ENCODE measurements at regions not wholly inside any gene's neighbourhood (a gene's known extent, or its start where the extent isn't known, plus 50 kb on each side); places are given as distances from the start of the nearest gene placed in this dataset.

DNA sequence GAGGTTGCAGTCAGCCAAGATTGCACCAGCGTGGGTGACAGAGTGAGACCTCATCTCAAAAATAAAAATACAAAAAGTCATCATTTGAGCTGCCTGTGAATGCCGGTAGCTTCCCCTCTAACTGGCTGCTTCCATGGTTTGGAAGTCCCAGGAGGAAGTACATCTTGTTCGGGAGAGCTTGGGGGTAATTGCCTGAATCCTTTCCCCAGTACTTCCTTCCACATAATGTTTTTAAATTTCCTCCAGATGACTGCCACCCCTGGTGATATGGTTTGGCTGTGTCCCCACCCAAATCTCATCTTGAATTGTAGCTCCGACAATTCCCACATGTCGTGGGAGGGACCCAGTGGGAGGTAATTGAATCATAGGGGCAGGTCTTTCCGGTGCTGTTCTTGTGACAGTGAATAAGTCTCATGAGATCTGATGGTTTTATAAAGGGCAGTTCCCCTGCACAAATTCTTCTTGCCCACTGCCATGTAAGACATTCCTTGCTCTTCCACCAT, 87.2 kb downstream of the SPRING1 start:
- no peak for DNase-seq

DNA sequence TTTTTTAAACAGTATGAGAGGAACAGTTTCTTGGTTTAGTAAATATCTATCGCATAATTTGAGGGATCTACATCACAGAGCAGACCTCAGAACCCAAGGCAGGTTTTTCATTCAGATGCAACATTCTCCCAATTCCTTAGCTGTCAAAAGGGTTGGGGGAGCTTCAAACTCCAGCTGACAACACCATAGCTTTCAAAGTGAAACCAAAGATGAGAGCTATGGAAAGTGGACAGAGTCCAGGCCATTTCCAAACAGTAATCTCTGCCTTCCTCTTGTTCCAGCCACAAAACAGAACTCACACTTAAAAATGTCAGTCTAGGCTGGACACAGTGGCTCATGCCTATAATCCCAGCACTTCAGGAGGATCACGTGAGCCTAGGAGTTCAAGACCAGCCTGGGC, 87.8 kb downstream of the SPRING1 start:
- no peak for DNase-seq

DNA sequence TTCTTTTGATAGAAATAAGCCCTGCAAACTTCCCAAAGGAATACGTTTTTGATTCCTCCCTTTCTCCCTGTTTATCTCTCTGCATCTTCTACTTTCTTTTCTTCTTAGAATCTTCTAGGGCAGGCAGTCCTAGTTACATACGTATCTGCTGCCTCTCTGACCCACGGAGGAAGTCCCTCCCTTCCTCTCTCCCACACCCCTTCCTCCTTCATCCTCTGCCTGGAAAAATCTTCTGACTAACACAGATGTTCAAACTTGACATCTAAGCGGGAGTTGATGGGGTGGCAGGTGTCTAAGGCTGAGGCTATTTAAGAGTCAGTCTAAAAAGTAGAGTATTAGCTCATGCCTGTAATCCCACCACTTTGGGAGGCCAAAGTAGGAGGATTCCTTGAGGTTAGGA, 88.6 kb downstream of the MAP1LC3B2 start:
- DNase-seq: no peak

DNA sequence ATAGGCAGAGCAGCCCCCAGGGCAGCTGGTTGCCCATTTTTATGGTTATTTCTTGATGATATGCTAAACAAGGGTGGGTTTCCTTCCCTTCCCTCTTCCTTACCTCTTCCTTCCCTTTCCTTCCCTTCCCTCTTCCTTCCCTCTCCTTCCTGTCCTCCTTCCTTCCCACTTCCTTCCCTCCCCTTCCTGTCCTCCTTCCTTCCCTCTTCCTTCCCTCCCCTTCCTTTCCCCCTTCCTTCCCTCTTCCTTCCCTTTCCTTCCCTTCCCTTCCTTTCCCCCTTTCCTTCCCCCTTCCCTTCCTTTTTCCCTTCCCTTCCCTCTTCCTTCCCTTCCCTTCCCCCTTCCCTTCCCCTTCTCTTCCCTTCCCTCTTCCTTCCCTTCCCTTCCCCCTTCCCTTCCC, 87.7 kb downstream of the MAP1LC3B2 start:
- DNase-seq: no peak

DNA sequence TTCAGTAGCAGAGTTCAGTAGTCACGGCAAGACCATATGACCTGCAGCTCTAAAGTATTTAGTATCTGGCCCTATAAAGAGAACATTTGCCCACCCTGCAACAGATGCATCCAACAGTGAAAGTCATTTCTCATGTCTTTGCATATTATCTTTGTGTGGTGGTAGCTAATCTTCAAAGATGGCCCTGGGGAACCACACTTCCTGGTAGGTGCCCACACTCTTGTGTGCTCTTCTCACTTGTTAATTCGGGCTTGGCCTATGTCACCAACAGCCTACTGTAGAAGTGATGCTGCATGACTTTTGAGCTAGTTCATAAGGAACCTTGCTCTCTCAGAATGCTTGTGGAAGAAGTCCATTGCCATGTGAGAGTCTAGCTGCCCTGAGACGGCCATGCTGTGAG, 85.6 kb downstream of the MAP1LC3B2 start:
- no peak for DNase-seq

DNA sequence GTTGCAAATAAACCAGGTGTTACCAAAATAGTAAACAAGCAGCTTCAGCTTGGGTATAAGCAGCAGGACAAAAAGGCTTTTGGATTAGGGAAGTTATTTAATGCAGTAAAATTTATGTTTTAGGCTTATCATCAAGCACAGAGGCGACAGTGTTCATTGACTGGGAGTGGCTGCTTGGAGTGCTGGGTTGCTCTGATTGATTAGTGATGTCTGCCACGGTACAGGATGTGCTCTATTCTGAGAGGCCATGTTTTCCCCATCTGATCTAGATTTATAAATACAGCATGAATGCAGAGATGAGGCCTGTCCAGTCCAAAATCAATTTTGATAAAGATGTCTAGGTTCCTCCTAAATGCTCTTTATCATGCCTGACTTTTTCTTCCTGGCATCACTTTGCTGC, 83.5 kb downstream of the MAP1LC3B2 start:
- no peak for DNase-seq

DNA sequence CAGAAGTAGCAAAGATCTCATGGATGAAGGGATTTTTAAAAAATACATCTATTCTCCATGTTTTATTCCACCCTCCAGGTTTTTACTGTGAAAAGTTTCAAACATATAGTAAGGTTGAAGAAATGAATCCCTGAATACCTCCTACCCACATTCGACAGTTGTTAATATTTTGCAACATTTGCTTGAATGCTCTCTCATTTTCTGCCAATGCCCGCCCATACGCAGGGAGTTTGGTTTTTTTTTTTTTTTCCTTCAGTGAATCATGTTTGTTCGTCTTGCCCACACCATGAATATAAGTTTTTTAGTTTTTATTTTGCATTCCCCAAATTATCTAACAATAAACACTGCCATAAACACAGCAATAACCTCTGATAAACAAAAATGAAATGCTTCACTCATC, 82.9 kb downstream of the MAP1LC3B2 start:
- DNase-seq: no peak

DNA sequence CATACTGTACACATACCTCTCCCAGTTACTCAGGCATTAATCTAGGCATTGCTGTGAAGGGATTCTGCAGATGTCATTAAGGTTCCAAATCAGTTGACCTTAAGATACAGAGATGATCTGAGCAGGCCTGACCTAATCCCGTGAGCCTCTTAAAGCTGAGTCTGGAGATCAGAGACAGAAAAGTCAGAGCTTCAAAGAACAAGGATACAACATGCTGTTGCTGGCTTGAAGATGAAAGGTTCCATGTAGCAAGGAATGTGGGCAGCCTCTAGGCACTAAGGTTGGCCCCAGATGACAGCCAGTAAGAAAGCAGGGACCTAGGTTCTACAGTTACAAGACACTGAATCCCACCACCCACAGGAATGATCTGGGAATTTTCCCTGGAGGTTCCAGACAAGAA, 81.1 kb downstream of the MAP1LC3B2 start:
- DNase-seq: no peak

DNA sequence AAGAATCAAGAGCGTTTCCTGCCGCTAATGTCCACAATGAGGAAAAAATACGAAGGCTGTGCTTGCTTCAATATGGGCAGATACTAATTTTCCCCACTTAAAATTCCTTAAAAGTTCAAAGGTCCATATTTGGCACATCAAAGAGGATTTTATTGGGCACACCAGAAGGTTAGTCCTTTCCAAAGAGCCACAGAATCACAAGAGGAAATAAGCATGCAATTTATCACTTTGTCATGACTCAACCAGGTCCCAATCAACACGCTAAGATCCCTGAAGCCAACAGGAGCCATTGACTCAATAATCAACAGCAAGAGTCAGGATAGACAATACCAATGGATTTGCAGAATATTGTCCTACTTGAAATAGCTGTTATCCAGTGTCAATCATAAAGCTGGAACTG, 80.6 kb downstream of the MAP1LC3B2 start:
- DNase-seq: no peak

DNA sequence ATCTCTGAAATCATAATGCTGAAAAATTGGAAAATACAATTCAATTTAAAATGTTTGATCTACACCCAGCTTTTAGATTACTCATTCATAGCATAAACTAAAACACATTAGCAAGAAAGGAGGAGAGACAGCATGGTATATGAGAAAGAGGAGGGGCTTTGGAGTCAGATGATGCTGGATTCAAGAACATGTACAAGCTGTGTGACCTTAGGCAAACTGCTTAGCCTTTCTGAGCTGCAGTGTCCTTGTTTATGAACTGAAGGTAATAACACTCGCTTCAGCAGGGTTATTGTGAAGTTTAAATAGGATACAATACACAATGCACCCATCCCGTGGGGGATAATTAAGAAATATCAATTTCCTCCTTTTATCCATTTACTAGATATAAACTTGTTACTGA, 79.2 kb downstream of the MAP1LC3B2 start:
- DNase-seq: no peak

DNA sequence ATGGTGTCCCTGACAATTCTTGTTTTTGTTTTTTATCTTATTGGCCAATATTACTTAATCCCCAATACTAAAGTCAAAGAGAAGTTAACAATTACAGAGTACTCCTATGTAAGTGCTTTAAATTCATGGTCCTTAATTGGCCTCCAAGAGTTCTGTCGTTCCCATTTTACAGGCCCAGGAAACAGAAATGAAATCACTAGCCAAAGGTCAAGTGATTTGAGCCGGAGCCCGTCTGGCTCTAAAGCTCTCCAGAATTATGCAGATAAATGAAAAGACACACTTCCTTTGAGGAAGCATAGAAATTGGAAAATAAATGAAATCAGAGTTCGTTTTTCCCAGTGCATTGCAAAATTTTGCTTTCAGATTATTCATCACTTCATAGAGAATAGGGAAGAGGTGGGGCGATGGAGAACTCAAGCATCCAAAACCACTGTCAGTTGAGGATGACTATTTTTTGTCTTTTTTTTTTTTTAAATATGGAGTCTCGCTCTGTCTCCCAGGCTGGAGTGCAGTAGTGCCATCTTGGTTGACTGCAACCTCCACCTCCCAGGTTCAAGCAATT, 78.5 kb downstream of the MAP1LC3B2 start:
- no peak for DNase-seq

DNA sequence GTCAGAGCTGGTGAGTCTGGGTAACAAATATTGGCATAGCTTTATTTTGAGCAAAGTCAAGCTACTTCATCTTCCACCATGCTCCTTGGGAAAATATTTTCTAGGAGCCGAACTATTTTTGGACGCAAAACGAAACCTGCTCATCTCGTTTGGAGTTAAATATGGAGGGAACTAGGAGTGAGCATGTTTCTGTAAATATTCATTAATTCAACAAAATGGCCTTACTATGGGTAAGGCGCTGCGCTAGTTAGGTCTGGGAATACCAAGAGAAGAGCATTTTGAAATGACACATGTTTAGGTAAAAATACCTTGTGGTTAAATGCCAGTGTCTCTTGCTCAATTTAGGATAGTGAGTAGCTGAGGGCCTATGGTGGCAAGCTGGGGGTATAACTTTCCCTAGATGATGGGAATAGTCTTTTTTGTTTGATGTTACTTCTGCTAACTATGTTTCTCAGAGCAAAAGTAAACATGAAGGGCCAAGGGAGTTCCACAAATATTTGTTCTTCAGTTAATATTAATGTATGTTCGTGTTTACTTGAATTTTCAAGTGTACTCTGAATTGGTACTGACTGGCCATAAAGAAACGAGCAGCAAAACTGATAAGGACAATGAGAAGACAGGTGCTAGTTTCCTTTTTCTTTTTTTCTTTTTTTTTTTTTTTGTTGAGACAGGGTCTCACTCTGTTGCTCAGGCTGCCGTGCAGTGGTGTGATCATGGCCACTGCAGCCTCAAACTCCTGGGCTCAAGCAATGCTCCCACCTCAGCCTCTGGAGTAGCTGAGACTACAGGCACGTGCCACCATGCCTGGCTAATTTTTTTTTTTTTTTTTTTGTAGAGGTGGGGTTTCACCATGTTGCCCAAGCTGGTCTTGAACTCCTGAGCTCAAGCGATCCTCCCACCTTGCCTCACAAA, 77.7 kb downstream of the MAP1LC3B2 start:
- no peak for DNase-seq

DNA sequence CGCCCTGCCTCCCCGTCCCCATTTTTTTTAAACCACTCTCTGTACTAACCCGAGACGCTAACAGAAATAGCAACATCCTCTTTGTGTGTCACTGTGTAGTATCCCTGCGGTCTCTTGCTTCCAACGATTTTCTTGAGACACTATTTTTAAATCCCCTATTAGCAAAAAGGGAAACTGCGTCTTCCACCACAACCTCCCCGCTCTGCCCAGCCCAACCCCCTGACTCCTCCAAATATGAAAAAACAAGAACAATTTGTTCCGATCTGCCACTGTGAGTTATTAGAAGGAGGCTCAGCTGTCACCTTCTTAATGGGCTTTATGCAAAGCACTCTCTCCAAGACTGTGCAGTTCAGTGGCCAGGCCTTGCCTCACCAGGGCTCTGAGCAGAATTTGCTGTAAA, 76.3 kb downstream of the MAP1LC3B2 start:
- peak; percentile 83 for DNase-seq

DNA sequence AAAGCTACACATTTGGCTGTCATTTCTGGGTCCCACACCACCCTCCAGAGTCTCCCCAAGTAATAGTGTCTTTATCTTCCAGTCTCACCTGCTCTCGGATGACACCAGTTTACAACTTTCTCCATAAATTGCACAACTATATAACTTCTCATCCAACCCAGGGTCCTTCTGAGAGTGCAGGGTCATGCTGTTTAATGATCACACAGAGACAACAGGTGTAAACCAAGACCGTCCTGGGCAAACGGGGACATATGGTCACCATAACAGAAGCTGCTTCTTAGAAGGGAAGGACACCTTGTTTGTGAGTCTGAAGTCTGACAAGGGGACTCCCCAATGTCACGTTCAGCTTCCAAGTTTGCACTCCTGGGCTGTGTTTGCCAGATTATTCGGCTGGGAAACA, 74.3 kb downstream of the MAP1LC3B2 start:
- DNase-seq: no peak

DNA sequence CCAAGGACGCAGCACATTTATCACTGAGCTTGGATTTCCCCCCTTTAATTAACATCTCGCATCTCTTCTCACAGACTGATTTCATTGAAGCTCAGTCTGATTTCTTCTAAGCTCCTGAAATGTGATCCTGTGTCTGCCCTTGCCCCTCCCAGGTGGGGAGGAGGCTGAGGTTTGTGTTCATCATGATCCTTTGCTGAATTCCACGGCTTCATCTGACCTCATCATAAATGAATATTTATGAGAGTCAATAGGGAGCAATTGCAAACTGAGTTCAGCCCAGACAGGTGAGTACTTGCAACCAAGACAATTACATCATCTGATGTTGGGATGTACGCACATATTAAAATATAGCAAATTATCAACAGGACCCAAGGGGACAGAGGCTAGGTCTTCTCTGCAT, 72.4 kb downstream of the MAP1LC3B2 start:
- no peak for DNase-seq

DNA sequence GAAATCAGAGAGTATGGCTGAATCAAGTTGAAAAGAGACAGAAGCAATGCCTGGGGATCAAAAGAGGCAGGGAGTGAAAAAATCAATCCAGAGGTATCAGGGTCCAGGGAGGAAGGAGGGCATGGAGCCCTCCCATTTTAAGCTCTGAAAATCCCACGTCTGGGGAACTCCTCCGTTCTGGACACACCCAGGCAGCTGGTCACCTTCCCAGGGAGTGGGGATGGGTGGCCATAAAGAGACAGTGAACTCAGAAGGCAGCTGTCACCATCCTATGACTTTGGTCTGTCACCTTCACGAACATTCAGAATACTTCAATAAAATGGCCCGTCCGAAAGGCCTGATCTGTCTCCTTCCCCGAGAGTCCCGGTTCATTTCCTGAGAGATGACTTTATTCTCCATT, 71.6 kb downstream of the MAP1LC3B2 start:
- no peak for DNase-seq

DNA sequence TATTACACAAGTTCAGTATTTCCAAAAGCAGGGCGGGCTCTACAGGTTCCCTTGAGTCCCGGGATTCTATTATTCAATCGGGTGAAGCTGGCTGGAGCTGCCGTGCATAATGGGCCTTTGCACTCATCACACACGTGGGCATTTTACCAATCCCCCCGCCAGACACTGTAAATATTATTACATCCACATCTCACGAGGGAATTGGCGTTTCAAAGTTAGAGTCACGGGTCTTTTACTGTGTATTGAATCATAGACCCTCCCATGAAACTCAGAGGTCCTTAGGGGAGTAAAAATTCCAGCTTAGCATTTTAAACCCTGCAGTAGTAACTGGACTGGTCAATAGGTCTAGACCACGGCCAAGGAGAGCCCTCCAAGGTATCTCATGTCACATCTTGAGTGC, 70.3 kb downstream of the MAP1LC3B2 start:
- no peak for DNase-seq

DNA sequence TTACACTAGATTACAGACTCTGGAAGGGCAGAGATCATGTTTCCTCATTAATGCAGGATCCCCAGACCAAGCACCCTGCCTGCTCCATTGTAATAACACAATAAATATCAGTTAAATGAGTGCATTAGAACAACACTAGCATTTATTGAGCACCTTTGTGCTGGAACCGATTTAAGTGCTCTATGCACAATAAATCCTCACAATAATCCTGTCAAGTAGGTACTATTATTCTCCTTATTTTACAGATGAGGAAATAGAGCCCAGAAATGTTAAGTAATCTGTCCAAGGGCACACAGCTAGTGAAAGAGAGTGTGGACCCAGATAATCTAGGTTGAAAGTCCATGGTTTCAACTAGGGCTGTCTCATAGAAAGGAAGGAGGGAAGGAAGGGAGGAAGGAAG, 69.8 kb downstream of the MAP1LC3B2 start:
- no peak for DNase-seq

DNA sequence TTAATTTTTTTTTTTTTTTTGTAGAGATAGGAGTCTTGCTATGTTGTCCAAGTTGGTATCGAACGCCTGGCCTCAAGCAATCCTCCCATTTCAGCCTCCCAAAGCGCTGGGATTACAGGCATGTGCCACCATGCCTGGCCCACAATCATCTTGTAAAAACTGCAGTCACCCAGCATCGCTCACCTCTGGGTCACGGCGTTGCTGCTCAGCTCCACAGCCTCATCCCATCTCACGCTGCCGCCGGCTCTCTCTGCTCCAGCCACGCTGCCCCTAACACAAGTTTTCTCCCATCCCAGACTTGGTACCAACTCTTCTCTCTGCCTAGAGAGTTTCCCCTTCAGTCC, 69.2 kb downstream of the MAP1LC3B2 start:
- no peak for DNase-seq
